ENCODE measurements at regions not wholly inside any gene's neighbourhood (a gene's known extent, or its start where the extent isn't known, plus 50 kb on each side); places are given as distances from the start of the nearest gene placed in this dataset.

- no peak overlapping the region for H3K4me3 Mint-ChIP-seq
- no peaks in the 10 kb centered on the region for H3K27me3 ChIP-seq (replicated peaks in 1 of 2; ENCODE audit: control insufficient read depth in 2 of 2, extremely low read depth in 1 of 2, insufficient read depth in 2 of 2, low read length in 1 of 2)
- DNase-seq: no peak
- ChIA-PET POLR2A (no interaction called here), CTCF (interaction anchor here in 1 of 2 donors (1.1 kb wide), 1 partner anchor 74 kb away, joined by 3 read pairs; no protein-coding TSS in a partner anchor)
- no peaks in the 10 kb centered on the region for H3K9me3 ChIP-seq
- H3K27ac Mint-ChIP-seq: no peak overlapping the region
- H3K27me3 Mint-ChIP-seq: no peaks in the 10 kb centered on the region
- no peak overlapping the region for H3K4me3 ChIP-seq (ENCODE audit: control insufficient read depth in 1 of 2, extremely low read depth in 1 of 2, low read length in 1 of 2)
- H3K27ac ChIP-seq (ENCODE audit: low read length): no peak overlapping the region
- no peaks in the 10 kb centered on the region for H3K36me3 Mint-ChIP-seq
- no peak for ATAC-seq (replicated peaks in 1 of 4)
- H3K4me1 Mint-ChIP-seq: no peaks in the 10 kb centered on the region
- H3K36me3 ChIP-seq (ENCODE audit: control insufficient read depth in 2 of 2, extremely low read depth in 1 of 2, insufficient read depth in 1 of 2, low read length in 1 of 2): no peaks in the 10 kb centered on the region
- H3K4me1 ChIP-seq (ENCODE audit: control insufficient read depth in 1 of 2, extremely low read depth in 1 of 2, insufficient read depth in 2 of 2, low read length in 2 of 2): no peaks in the 10 kb centered on the region
- H3K9me3 Mint-ChIP-seq: peaks cover 0 to 4% (median 0%) of the 10 kb centered on the region in 3 donors
Observed at GRCh38 chr3:99167071-99167470, 265.6 kb upstream of the DCBLD2 start.

DNA sequence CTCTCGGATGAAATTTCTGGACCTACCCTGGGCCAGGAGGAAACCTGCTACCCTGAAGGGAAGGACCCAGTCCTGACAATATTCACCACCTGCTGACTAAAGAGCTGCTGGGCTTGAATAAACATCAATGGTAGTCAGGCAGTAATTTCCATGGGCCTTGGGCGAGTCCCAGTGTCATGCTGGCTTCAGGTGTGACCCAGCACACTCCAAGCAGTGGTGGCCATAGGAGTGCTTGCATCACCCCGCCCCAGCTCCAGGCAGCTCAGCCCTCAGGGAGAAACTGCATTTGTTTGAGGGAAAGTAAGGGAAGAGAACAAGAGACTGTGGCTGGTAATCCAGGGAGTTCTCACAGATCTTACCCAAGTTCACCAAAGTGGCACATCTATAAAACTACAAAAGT lies 261.8 kb upstream of the DCBLD2 start:
- H3K4me1 Mint-ChIP-seq: no peaks in the 10 kb centered on the region
- H3K4me3 Mint-ChIP-seq: no peak overlapping the region
- no peak overlapping the region for H3K27ac Mint-ChIP-seq
- ChIA-PET POLR2A (no interaction called here), CTCF (no interaction called here)
- no peaks in the 10 kb centered on the region for H3K27me3 Mint-ChIP-seq
- ATAC-seq (replicated peaks in 1 of 4): no peak
- Histone ChIP-seq H3K36me3 (ENCODE audit: control insufficient read depth in 2 of 2, extremely low read depth in 1 of 2, insufficient read depth in 1 of 2, low read length in 1 of 2) (no peaks in the 10 kb centered on the region), H3K4me1 (ENCODE audit: control insufficient read depth in 1 of 2, extremely low read depth in 1 of 2, insufficient read depth in 2 of 2, low read length in 2 of 2) (no peaks in the 10 kb centered on the region), H3K27me3 (replicated peaks in 1 of 2; ENCODE audit: control insufficient read depth in 2 of 2, extremely low read depth in 1 of 2, insufficient read depth in 2 of 2, low read length in 1 of 2) (no peaks in the 10 kb centered on the region), H3K9me3 (no peaks in the 10 kb centered on the region), H3K27ac (ENCODE audit: low read length) (no peak overlapping the region), H3K4me3 (ENCODE audit: control insufficient read depth in 1 of 2, extremely low read depth in 1 of 2, low read length in 1 of 2) (no peak overlapping the region)
- DNase-seq: no peak
- no peaks in the 10 kb centered on the region for H3K36me3 Mint-ChIP-seq
- 76% methylated on average over 2 of the region's 3 CpGs for WGBS (ENCODE audit: insufficient coverage)
- peaks cover 0 to 13% (median 5%) of the 10 kb centered on the region in 3 donors for H3K9me3 Mint-ChIP-seq

GRCh38 chr3:99159220-99159762 lies 257.8 kb upstream of the DCBLD2 start:
- POLR2A ChIA-PET: no interaction called here
- Histone ChIP-seq H3K9me3 (no peaks in the 10 kb centered on the region), H3K27me3 (replicated peaks in 1 of 2; ENCODE audit: control insufficient read depth in 2 of 2, extremely low read depth in 1 of 2, insufficient read depth in 2 of 2, low read length in 1 of 2) (no peaks in the 10 kb centered on the region), H3K4me3 (ENCODE audit: control insufficient read depth in 1 of 2, extremely low read depth in 1 of 2, low read length in 1 of 2) (no peak overlapping the region), H3K27ac (ENCODE audit: low read length) (no peak overlapping the region), H3K36me3 (ENCODE audit: control insufficient read depth in 2 of 2, extremely low read depth in 1 of 2, insufficient read depth in 1 of 2, low read length in 1 of 2) (no peaks in the 10 kb centered on the region), H3K4me1 (ENCODE audit: control insufficient read depth in 1 of 2, extremely low read depth in 1 of 2, insufficient read depth in 2 of 2, low read length in 2 of 2) (no peaks in the 10 kb centered on the region)
- H3K9me3 Mint-ChIP-seq: peaks cover 5 to 27% (median 8%) of the 10 kb centered on the region in 3 donors
- H3K36me3 Mint-ChIP-seq: no peaks in the 10 kb centered on the region
- H3K27me3 Mint-ChIP-seq: no peaks in the 10 kb centered on the region
- CTCF ChIA-PET: no interaction called here
- ATAC-seq (replicated peaks in 1 of 4) (no peak), DNase-seq (no peak)
- no peak overlapping the region for H3K27ac Mint-ChIP-seq
- H3K4me3 Mint-ChIP-seq: no peak overlapping the region
- H3K4me1 Mint-ChIP-seq: no peaks in the 10 kb centered on the region

DNA sequence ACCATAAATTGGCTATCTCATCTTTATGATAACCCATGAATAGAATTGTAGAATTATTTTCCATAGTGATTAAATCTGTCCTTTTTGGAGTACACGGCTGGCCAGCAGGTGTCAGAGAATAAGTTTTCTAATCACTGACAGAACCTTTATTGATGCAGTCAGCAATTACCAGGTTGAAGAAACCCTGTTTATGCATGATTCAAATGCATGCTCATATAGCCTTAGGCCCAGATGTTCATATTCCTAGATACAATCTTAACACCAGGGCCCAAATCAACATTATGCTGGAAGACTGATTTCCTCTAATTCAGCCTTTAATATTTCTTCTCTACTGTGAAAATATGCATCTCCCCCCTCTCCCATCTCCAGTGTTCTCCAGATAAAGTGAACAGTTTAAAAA lies 243.5 kb upstream of the DCBLD2 start:
- ATAC-seq (replicated peaks in 1 of 4): no peak
- H3K27ac ChIP-seq (ENCODE audit: low read length): no peak overlapping the region
- no peak overlapping the region for H3K4me3 ChIP-seq (ENCODE audit: control insufficient read depth in 1 of 2, extremely low read depth in 1 of 2, low read length in 1 of 2)
- Mint-ChIP-seq H3K4me1 (no peaks in the 10 kb centered on the region), H3K36me3 (no peaks in the 10 kb centered on the region), H3K9me3 (no peaks in the 10 kb centered on the region), H3K27ac (no peak overlapping the region), H3K4me3 (no peak overlapping the region), H3K27me3 (no peaks in the 10 kb centered on the region)
- no peaks in the 10 kb centered on the region for H3K9me3 ChIP-seq
- CTCF ChIA-PET: no interaction called here
- POLR2A ChIA-PET: no interaction called here
- H3K36me3 ChIP-seq (ENCODE audit: control insufficient read depth in 2 of 2, extremely low read depth in 1 of 2, insufficient read depth in 1 of 2, low read length in 1 of 2): no peaks in the 10 kb centered on the region
- no peak for DNase-seq
- H3K4me1 ChIP-seq (ENCODE audit: control insufficient read depth in 1 of 2, extremely low read depth in 1 of 2, insufficient read depth in 2 of 2, low read length in 2 of 2): no peaks in the 10 kb centered on the region
- H3K27me3 ChIP-seq (replicated peaks in 1 of 2; ENCODE audit: control insufficient read depth in 2 of 2, extremely low read depth in 1 of 2, insufficient read depth in 2 of 2, low read length in 1 of 2): no peaks in the 10 kb centered on the region
- WGBS (ENCODE audit: insufficient coverage): 100% methylated on average over 1 of the region's 1 CpG

DNA sequence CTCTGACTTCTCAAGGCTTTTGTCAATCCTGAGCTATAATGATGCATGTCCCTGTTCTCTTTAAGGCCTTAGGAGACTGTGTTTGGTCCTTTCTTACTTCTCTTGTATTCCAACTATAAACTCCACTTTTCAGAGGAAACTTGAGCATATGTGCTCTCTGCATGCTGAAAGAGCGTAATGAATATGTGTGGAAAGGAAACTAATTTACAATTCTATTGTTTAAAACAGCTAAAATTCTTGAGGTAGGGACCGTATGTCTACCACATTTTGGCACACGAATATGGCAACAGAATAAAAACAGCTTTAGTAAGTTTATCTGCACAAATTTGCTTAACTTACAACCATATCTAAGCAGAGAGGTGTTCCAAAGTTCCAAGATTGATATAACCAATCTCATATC lies 242.0 kb upstream of the DCBLD2 start:
- ATAC-seq (replicated peaks in 1 of 4) (no peak), DNase-seq (no peak)
- Mint-ChIP-seq H3K9me3 (peaks cover 0 to 6% (median 0%) of the 10 kb centered on the region in 3 donors), H3K36me3 (no peaks in the 10 kb centered on the region), H3K27me3 (no peaks in the 10 kb centered on the region), H3K27ac (no peak overlapping the region), H3K4me3 (no peak overlapping the region), H3K4me1 (no peaks in the 10 kb centered on the region)
- Histone ChIP-seq H3K4me1 (ENCODE audit: control insufficient read depth in 1 of 2, extremely low read depth in 1 of 2, insufficient read depth in 2 of 2, low read length in 2 of 2) (no peaks in the 10 kb centered on the region), H3K27me3 (replicated peaks in 1 of 2; ENCODE audit: control insufficient read depth in 2 of 2, extremely low read depth in 1 of 2, insufficient read depth in 2 of 2, low read length in 1 of 2) (no peaks in the 10 kb centered on the region), H3K9me3 (no peaks in the 10 kb centered on the region), H3K27ac (ENCODE audit: low read length) (no peak overlapping the region), H3K36me3 (ENCODE audit: control insufficient read depth in 2 of 2, extremely low read depth in 1 of 2, insufficient read depth in 1 of 2, low read length in 1 of 2) (no peaks in the 10 kb centered on the region), H3K4me3 (ENCODE audit: control insufficient read depth in 1 of 2, extremely low read depth in 1 of 2, low read length in 1 of 2) (no peak overlapping the region)
- POLR2A ChIA-PET: no interaction called here
- no CpG with 5 or more reads among the region's 3 CpGs for WGBS (ENCODE audit: insufficient coverage)
- CTCF ChIA-PET: no interaction called here

GRCh38 chr3:99134986-99135385 lies 233.5 kb upstream of the DCBLD2 start:
- Histone ChIP-seq H3K9me3 (no peaks in the 10 kb centered on the region), H3K4me3 (ENCODE audit: control insufficient read depth in 1 of 2, extremely low read depth in 1 of 2, low read length in 1 of 2) (no peak overlapping the region), H3K27ac (ENCODE audit: low read length) (no peak overlapping the region), H3K4me1 (ENCODE audit: control insufficient read depth in 1 of 2, extremely low read depth in 1 of 2, insufficient read depth in 2 of 2, low read length in 2 of 2) (no peaks in the 10 kb centered on the region), H3K27me3 (replicated peaks in 1 of 2; ENCODE audit: control insufficient read depth in 2 of 2, extremely low read depth in 1 of 2, insufficient read depth in 2 of 2, low read length in 1 of 2) (no peaks in the 10 kb centered on the region), H3K36me3 (ENCODE audit: control insufficient read depth in 2 of 2, extremely low read depth in 1 of 2, insufficient read depth in 1 of 2, low read length in 1 of 2) (no peaks in the 10 kb centered on the region)
- POLR2A ChIA-PET: no interaction called here
- no peak for ATAC-seq (replicated peaks in 1 of 4)
- no peak for DNase-seq
- no peaks in the 10 kb centered on the region for H3K27me3 Mint-ChIP-seq
- H3K9me3 Mint-ChIP-seq: peaks cover 0 to 9% (median 4%) of the 10 kb centered on the region in 3 donors
- H3K36me3 Mint-ChIP-seq: no peaks in the 10 kb centered on the region
- H3K27ac Mint-ChIP-seq: no peak overlapping the region
- no peak overlapping the region for H3K4me3 Mint-ChIP-seq
- H3K4me1 Mint-ChIP-seq: no peaks in the 10 kb centered on the region
- CTCF ChIA-PET: no interaction called here

- Mint-ChIP-seq H3K9me3 (peaks cover 0 to 4% (median 3%) of the 10 kb centered on the region in 3 donors), H3K4me3 (no peak overlapping the region), H3K4me1 (no peaks in the 10 kb centered on the region), H3K27me3 (no peaks in the 10 kb centered on the region), H3K36me3 (no peaks in the 10 kb centered on the region), H3K27ac (no peak overlapping the region)
- Histone ChIP-seq H3K27me3 (replicated peaks in 1 of 2; ENCODE audit: control insufficient read depth in 2 of 2, extremely low read depth in 1 of 2, insufficient read depth in 2 of 2, low read length in 1 of 2) (no peaks in the 10 kb centered on the region), H3K4me3 (ENCODE audit: control insufficient read depth in 1 of 2, extremely low read depth in 1 of 2, low read length in 1 of 2) (no peak overlapping the region), H3K27ac (ENCODE audit: low read length) (no peak overlapping the region), H3K4me1 (ENCODE audit: control insufficient read depth in 1 of 2, extremely low read depth in 1 of 2, insufficient read depth in 2 of 2, low read length in 2 of 2) (no peaks in the 10 kb centered on the region), H3K36me3 (ENCODE audit: control insufficient read depth in 2 of 2, extremely low read depth in 1 of 2, insufficient read depth in 1 of 2, low read length in 1 of 2) (no peaks in the 10 kb centered on the region), H3K9me3 (no peaks in the 10 kb centered on the region)
- no peak for DNase-seq
- CTCF ChIA-PET: interaction anchor here in 1 of 2 donors (0.5 kb wide), 1 partner anchor 246 kb away, joined by 3 read pairs; no protein-coding TSS in a partner anchor
- no peak for ATAC-seq (replicated peaks in 1 of 4)
- POLR2A ChIA-PET: no interaction called here
Observed at GRCh38 chr3:99131876-99132275, 230.4 kb upstream of the DCBLD2 start.
